GM06990 (cell line): ENCODE measurements at regions not wholly inside any gene's neighbourhood (a gene's known extent, or its start where the extent isn't known, plus 50 kb on each side); places are given as distances from the start of the nearest gene placed in this dataset.

Experiments used
- DNase-seq: peaks from one replicate; pipeline ENCODE4 v3.0.0-alpha.2; 2011; ENCODE audit not compliant: insufficient read length; ENCODE audit errors: extremely low read depth
- H3K27me3 ChIP-seq: replicated peaks from 2 replicates; pipeline ENCODE4 v1.6.0; 2011; ENCODE audit warnings: low read length; ENCODE audit not compliant: control insufficient read depth, insufficient read depth
- H3K36me3 ChIP-seq: 2 replicates; pipeline ENCODE4 v1.5.1; 2011; ENCODE audit warnings: low read length; ENCODE audit not compliant: control insufficient read depth, insufficient read depth
- H3K4me3 ChIP-seq: replicated peaks from 2 replicates; pipeline ENCODE4 v1.5.1; 2011; ENCODE audit warnings: low read depth, mild to moderate bottlenecking, control low read depth, low read length
- CTCF ChIP-seq: IDR thresholded peaks from 2 replicates; pipeline ENCODE4 v1.5.1; 2011; ENCODE audit warnings: low read length, control low read depth, mild to moderate bottlenecking, inconsistent platforms; ENCODE audit not compliant: insufficient read depth, poor library complexity, severe bottlenecking

- Histone ChIP-seq H3K27me3 (no peaks in the 10 kb centered on the region; the same call in 1 of the 2 replicates), H3K4me3 (no peak overlapping the region), H3K36me3 (no peaks in the 10 kb centered on the region)
- DNase-seq: no peak
- TF ChIP-seq CTCF: no peak
These were observed 148.5 kb upstream of the XYLT1 start for GRCh38 chr16:17619261-17619660.

- no peak for TF ChIP-seq CTCF
- H3K36me3 ChIP-seq: no peaks in the 10 kb centered on the region
- DNase-seq: no peak
- H3K27me3 ChIP-seq: no peaks in the 10 kb centered on the region; the same call in 1 of the 2 replicates
- H3K4me3 ChIP-seq: no peak overlapping the region
These were observed 146.3 kb upstream of the XYLT1 start for GRCh38 chr16:17617021-17617552.

- no peak for TF ChIP-seq CTCF
- no peak overlapping the region for H3K4me3 ChIP-seq
- no peaks in the 10 kb centered on the region; the same call in 1 of the 2 replicates for H3K27me3 ChIP-seq
These were observed 141.6 kb upstream of the XYLT1 start for GRCh38 chr16:17612336-17612735.

GRCh38 chr16:17607609-17608008, 136.8 kb upstream of the XYLT1 start:
- no peaks in the 10 kb centered on the region for H3K36me3 ChIP-seq
- no peak for TF ChIP-seq CTCF
- DNase-seq: no peak
- H3K4me3 ChIP-seq: no peak overlapping the region
- H3K27me3 ChIP-seq: no peaks in the 10 kb centered on the region; the same call in 1 of the 2 replicates

More at GRCh38 chr16:17612336-17612735, 141.6 kb upstream of the XYLT1 start:
- H3K36me3 ChIP-seq: no peaks in the 10 kb centered on the region
- DNase-seq: no peak

- DNase-seq: no peak
- Histone ChIP-seq H3K36me3 (no peaks in the 10 kb centered on the region), H3K4me3 (no peak overlapping the region), H3K27me3 (no peaks in the 10 kb centered on the region; the same call in 1 of the 2 replicates)
- TF ChIP-seq CTCF: no peak
These were observed 136.3 kb upstream of the XYLT1 start for GRCh38 chr16:17607075-17607509.

- DNase-seq: no peak
- H3K36me3 ChIP-seq: no peaks in the 10 kb centered on the region
- H3K27me3 ChIP-seq: no peaks in the 10 kb centered on the region; the same call in 1 of the 2 replicates
- no peak for TF ChIP-seq CTCF
- no peak overlapping the region for H3K4me3 ChIP-seq
These were observed 135.7 kb upstream of the XYLT1 start for GRCh38 chr16:17606460-17606859.
